ENCODE measurements at regions not wholly inside any gene's neighbourhood (a gene's known extent, or its start where the extent isn't known, plus 50 kb on each side); places are given as distances from the start of the nearest gene placed in this dataset.

DNA sequence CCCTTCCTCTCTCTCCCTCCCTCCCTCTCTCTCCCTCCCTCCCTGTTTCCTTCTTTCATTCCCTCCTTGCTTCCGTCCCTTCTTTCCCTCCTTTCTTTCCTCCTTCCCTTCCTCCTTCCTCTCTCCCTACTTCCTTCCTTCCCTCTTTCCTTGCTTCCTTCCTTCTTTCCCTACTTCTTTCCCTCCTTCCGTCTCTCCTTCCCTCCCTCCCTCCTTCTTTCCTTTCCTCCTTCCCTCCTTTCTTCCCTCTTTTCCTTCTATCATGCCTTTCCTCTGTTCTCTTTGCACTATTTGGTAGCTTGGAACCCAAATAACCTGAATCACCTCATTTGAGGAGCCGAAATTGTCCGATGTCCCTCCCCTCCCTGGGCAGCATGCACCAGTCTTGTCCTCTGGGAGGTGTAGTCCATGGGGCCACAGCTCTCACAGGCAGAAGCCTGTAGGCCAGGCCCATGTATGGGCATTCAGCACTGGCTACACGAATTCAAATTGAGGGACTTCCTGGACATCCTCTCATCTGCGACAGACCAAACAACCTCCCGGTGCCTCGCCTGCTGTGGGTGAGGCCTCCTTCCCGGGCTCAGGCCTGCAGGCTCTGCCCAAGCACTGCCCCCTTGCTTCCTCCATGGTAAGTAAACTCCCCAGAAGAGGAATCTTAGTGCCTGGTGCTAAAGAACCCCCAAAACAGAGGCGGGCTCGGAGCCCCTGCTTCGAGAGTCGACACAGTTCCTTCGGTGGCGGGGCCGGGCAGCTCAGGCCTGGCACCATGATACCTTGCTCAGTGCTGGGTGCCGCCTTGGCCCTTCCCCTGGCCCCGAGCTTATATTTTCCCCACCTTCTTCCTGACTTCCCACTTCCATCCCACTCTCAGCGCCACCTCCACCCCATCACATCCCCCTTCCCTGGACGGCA, 454.1 kb upstream of the CADM1 start:
- no peak for DNase-seq (ENCODE audit: low read depth in 2 of 3, low spot score in 2 of 3)

DNA sequence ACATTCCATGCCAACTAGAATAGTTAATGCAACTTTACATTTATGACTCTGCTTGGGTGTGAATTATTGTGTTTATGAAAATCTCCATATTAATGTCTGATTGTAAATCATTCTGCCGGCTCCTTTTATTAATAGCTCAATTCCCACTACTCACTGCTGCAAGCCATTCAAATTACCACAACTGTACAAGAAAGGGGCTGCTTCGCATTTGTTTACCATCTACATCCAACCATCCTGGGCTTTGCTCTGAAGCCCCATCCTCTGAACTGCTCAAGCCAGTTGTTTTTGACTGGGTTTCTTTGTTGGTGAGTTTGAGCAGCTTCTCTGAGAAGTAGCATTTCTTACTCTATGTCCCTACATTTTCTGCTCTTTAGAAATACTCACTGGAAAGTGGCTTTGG, 451.6 kb upstream of the CADM1 start:
- no peak for DNase-seq (ENCODE audit: low read depth in 2 of 3, low spot score in 2 of 3)

DNA sequence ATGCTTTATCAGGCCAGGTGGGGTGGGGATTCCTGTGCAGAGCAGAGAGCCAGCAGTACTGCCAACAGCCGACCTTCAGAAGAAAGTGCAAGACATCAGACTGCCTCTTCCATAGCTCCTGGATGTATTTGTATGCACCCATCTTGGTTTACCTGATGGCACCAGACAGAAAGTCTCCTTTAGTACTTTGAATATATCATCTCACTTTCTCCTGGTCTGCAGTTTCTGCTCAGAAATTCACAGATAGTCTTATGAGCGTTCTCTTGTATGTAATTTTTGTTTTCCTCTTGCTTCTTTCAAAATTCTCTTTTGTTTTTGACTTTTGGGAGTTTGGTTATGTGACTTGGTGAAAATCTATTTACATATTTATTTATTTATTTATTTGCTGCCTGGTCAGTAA, 446.4 kb upstream of the CADM1 start:
- DNase-seq (ENCODE audit: low read depth in 2 of 3, low spot score in 2 of 3): no peak

DNA sequence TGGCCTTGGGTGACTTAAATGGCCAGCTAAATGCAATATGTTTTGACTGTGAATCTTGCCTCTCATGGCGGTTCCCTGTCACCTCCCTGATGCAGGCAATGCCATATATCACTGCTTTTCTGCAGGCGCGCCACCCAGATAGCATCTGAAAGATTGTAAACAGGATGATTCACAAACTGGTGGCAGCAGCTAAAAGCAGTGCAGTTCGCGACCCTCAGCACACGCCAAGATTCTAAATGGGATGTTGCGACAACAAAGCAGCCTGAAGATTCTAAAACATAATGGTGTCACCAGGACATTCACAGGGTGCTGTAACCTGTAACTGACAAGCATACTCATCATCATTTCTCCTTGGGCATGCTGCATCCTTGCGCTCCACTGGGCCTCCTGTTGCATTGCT, 440.4 kb upstream of the CADM1 start:
- no peak for DNase-seq (ENCODE audit: low read depth in 2 of 3, low spot score in 2 of 3)

DNA sequence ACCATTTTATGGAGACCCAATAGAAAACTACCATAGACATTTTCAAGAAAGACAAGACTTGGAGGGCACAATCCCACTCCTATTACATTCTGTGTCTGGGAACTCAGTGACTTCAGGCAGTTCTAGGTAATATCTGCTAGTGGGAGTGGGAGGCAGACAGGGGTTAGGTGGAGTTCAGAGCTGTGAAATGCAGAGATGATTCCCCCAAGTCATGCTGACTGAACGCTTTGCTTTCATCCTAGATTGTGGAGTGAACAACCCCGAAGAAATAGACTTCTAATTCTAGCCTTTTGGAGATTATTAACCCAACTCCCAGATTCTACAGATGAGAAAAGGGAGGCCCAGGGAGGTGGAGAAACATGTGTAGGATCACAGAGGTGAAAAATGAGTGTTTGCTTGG, 437.8 kb upstream of the CADM1 start:
- DNase-seq (ENCODE audit: low read depth in 2 of 3, low spot score in 2 of 3): no peak

DNA sequence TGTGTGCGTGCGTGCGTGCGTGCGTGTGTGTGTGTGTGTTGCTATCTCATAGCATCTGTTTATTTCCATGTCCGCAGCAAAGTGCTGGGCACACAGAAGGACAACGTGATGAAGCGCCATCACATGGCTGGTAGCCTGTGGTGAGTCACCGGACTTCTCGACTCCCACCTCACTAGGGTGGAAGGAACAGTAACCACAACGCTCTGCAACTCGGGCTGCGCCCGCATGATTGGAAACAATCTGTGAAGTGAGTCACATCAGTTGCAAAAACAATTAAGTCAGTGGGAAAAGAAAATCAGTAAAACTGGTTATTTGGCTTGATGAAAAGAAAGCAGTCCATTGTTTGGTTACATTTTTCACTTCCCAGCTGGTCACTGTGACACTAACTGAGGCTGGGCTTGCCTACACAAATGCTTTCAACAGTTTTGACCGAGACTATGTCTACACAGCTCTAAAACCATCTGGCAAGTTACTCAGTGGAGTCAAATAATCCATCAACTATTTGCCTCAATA, 437.3 kb upstream of the CADM1 start:
- DNase-seq (ENCODE audit: low read depth in 2 of 3, low spot score in 2 of 3): no peak

DNA sequence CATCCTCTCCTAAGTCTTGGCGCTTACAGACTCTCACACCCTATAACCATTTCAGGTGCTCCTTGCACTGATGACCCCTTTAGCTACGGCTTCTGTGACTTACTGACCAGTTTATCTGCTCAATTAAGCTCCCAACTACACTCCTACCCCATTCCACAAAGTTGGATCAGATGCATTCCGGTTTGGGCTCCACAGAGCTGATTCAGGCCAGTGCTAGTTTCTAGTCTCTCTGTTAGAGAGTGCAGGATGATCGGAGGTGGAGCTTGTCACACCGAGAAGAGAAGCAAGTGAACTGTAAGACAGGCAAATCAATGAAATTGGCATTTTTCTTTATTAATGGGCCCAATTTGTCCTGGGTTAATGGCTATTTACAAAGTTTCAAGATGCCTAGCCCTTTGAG, 436.8 kb upstream of the CADM1 start:
- no peak for DNase-seq (ENCODE audit: low read depth in 2 of 3, low spot score in 2 of 3)

DNA sequence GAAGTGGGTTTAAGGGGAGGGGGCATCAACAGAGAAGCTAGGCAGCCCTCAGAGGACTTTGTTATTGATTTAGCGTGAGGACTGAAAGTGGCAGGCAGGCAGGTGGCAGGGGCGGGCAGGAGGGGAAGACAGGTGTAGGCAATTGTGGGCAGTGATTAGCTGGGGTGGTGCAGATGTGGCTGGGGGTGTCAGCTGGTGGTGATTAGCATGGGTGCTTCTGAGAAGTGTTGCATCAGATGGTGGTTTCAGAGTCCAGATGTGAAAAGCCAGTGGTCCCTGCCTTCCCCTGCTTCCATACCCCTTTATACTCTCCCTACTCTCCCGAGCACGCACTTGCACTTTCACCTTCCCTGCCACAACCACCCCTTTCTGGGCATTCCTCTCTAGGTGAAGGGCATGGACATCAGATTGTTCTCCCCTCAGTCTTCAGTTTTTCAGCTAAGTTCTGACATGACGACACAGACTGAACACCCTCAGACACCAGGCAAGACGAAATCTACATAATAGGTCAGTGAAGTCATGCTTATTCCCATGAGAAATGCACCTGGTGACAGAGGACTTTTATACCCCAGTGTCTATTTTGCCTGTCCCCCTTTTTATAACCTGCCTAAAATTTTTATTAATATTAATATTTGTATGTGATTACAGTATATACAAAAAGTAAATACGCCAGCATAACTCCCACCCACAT, 435.7 kb upstream of the CADM1 start:
- no peak for DNase-seq (ENCODE audit: low read depth in 2 of 3, low spot score in 2 of 3)

DNA sequence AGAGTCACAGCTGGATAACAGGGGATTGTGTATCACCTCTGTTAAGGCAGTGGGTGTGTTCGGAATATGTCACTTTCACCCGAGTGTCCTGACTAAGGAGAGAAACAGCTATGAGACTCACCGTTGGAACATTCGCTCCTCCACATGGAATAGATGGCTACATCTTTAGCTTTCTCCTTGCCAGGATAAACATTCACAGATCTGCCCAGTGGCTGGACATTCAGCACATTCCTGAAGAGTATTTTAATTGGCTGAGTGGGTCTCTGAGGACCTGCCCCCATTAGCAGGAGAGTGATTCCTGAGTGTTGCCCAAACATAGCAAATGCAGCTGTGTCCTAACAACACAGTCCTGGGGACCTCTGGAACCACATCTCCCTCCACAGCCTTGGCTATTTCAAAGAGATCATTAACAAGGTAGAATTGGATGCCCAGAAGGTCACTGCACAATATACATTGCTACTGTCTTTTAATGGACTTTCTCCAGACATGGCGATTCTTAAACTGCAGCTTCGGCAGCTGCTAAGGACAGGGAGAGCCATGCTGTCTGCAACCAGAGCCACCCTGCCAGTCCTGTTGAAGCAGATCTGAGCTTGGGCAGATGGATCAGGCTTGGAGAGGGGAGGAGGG, 435.0 kb upstream of the CADM1 start:
- DNase-seq (ENCODE audit: low read depth in 2 of 3, low spot score in 2 of 3): no peak

DNA sequence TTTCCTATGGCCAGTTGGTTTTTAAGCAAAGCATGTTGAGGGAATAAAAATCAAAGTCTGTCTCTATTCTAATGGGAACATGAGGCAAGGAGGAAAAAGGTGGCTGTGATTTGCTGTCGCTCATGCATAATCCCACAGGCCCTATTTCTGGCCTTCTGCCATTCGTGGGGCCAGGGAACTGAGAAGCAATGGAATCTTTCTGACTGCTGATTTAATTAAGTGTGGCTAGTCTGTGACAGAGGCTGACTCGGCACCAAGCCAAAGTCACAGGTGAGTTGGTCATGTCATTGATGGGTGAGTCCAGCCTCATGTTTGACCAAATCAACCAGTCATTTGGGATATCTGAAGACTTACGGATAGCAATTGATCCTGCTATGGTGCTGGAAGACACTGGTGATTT, 429.3 kb upstream of the CADM1 start:
- DNase-seq (ENCODE audit: low read depth in 2 of 3, low spot score in 2 of 3): no peak

DNA sequence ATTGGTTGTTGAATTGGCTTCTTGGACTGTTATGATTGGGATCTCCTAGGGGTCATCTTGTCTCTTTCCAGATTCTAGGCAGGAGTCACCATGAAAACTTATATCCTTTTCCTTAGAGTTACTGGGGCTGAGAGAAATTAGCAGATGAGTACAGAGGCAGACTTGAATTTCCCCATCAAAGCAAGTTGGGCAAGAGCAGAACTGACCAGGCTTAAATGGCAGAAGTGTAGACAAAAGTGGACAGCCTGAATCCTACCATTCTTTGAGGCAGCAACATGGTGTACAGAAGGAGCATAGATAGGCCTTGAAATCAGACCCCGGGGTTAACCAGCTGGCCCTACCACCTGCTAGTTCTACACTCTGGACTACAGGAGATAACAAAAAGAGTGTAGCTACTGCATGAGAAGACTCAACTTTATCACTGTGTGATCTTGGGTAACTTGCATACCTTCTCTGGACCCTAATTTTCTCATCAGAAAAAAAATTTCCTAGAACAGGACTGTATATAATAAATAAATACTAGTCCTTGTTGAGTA, 427.4 kb upstream of the CADM1 start:
- no peak for DNase-seq (ENCODE audit: low read depth in 2 of 3, low spot score in 2 of 3)

DNA sequence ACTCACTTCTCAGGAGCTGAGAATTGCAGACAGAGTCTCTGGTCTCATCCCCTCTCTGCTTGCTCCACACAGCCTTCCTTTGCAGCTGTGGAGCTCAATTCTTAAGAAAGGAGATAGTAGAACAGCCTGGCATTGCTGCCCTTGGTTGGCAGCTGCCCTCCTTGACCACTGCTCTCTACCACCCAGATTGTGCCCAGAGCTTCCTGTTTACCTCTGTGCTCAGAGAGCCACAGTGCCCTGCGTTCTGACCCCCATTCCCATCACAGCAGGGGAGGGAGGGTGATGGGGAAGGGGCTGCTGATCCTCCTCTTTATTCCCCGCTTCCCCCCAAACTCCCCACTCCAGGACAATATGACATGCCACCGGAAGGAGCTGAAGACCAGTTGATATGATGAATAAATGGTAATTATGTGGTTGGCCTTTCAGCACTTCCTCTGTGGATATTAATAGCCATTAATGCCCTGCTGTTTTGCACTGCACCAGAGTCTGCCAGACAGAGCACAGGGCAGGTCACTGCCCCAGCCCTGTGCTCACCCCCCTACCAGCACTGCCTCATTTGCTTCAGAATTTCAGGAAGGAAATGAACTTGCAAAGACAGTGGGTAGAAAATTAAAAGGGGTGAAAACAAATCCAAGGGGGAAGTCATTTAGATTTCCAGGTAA, 426.8 kb upstream of the CADM1 start:
- no peak for DNase-seq (ENCODE audit: low read depth in 2 of 3, low spot score in 2 of 3)

DNA sequence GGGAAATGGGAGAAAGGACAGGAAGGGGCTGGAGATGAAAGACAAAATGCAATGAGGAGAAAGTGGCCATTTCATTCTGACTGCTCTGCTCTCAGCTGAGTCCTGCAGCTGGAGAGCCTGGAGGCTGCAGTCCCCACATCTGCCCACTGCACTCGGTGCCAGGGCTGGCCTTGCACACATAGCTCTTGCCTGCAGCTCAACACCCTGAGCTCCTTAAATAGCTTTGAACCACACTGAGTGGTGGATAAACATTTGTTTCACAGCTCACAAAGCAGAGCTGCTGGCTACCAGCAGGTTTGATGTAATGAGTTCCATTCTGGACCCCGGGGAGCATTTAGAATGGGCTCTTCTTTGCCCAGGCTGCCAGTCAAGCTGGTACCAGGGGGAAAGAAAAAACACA, 426.1 kb upstream of the CADM1 start:
- no peak for DNase-seq (ENCODE audit: low read depth in 2 of 3, low spot score in 2 of 3)

DNA sequence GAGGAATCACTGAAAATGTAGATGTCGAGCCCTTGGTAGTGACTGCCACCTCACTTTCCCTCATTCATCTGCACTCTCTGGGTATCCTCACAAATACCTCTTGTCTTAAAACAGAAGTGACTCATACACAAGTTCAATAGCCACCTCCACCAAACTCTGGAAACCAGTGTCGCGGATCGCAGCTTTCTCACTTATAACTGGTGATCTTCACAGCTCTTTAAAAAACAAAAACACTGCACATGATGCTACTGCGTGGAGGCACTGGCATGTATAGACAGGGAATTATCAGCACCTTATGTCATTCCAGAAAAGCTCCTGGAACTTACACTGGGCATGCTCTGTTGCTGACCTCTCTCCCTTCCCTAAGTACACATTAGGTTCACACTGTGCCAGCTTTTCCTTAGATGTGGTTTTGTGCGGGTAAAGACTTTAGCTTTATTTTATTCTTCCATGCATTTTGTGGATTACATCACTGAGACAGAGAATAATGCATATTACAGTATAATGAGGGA, 425.5 kb upstream of the CADM1 start:
- DNase-seq (ENCODE audit: low read depth in 2 of 3, low spot score in 2 of 3): no peak

DNA sequence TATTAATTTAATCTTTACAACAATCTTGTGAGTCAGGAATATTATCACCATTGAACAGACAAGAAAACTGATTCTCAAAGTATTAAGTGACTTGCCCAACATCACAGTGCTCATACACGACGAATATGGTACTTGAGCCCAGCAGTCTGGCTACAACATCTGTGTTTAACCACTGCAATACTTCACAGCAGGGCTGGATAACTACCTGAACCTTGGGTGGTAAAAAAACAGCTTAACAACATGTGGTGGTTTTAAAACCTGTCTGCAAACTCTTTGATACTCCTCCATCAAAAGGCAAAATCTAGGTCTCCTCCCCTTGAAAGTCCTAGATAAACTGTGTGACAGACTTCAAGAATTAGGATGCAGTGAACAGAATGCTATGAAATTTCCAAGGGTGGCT, 424.6 kb upstream of the CADM1 start:
- no peak for DNase-seq (ENCODE audit: low read depth in 2 of 3, low spot score in 2 of 3)

DNA sequence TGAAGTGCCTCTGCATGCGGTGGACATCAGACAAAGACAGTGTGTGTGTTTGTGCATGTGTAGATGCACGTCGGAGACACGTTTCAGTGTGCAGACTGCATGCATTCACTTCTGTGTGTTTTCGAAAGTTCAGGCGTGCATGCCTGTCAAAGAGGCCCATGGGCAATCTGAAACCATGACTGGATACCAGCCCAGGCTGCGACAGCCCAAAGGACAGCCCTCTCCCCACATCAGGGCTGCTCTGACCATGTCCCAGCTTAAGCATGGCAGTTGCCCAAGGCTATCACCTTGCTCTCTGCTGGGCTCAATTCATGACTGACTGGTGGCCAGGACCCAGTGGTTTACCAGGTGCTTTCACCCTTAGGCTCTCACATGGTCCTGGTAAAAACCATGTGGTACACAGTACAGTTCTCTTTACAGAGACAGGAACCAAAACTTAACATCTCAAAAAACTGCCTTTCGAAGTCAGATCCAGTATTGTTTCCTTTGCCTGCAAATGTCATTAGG, 423.7 kb upstream of the CADM1 start:
- DNase-seq (ENCODE audit: low read depth in 2 of 3, low spot score in 2 of 3): no peak

DNA sequence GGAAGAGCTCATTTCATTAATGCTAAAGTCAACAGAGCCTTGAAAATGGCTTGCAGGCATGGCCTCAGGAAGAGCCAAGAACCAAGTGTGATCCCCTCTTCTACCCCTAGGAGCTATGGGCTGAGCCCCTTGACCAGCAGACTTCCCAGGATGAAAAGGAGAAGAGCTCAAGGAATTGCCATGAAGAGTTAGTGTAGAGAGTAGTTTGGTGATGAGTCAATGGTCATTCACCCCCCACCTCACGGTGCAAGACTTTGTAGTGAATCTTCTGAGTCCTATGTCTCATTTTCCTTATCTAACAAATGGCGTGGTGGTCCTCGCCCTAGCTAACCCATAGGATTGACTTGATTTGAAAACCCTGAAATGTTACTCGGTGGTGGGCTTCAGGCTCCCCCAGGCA, 422.4 kb upstream of the CADM1 start:
- DNase-seq (ENCODE audit: low read depth in 2 of 3, low spot score in 2 of 3): no peak

DNA sequence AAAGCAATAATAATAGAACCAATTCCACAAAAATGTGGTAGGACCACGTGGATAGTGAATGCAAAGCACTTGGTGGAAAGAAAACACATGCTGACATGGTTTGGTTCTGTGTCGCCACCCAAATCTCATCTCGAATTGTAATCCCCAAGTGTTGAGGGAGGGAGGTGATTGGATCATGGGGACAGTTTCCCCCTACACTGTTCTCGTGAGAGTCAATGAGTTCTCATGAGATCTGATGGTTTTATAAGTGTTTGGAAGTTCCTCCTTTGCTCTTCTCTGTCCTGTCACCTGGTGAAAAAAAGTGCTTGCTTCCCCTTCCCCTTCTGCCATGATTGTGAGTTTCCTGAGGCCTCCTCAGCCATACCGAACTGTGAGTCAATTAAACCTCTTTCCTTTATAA, 421.9 kb upstream of the CADM1 start:
- DNase-seq (ENCODE audit: low read depth in 2 of 3, low spot score in 2 of 3): no peak

DNA sequence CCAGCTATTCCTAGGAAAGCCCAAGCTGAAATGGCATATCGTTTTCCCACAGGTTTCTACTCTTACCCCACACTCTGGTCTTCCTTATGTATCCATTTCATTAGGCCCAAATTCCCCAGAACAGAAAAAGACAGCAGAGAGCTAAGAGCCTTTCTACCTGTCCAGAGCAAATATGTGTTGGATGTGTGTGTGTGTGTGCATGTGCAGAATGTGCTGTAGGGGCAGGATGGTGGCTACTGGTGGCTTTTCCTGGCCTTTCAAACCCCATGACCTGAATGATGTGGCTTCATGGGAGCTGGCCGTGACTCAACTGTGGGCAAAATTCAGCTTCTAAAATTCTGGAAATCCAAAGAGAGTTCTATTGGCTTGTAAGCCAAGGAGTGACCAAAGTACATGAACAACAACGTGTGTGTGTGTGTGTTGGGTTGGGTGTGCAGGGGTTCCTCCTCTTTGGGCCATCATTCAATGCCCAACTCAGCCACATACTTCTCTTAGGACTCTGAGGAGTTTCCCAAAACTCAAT, 421.4 kb upstream of the CADM1 start:
- DNase-seq (ENCODE audit: low read depth in 2 of 3, low spot score in 2 of 3): no peak

DNA sequence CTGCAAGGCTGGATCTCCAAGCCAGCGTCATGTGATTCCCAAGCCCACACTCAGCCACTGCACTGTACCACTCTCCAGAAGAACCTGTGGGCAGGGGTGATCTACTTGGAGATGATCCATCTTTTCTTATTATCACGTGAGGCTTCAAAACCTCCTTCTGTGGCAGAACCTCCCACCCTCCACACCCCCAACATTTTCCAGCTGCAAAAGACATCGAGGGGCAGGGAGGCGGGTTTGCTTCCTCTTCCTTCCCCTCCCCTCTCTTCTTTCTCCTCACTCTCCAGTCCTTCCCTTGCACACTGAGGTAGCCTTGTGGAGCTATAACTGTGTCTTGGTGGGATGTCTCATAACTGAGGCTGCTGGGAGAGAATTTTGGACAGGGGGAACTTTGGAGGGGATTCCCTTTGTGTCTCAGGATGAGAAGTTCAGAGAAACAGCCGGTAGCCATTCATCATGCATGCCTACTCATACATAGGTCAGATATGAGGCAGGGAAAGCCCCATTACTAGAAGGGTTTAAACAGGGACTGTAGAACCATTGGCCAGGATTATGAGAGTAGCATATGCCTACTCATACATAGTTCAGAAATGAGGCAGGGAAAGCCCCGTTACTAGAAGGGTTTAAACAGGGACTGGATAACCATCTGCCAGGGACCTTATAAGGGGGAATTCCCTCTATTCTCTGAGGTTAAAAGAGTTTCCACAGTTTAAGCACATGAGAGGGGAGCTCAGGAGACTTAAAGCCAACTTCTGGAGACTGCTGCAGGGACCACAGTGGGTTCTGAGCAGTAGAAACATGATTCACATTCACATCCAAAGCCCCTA, 420.7 kb upstream of the CADM1 start:
- DNase-seq (ENCODE audit: low read depth in 2 of 3, low spot score in 2 of 3): no peak

Data from activated CD8-positive, alpha-beta memory T cell treated with anti-CD3 and anti-CD28 coated beads for 48 hours (primary cell).